Astrocyte (in vitro differentiated cells and primary cell): ENCODE measurements at regions not wholly inside any gene's neighbourhood (a gene's known extent, or its start where the extent isn't known, plus 50 kb on each side); places are given as distances from the start of the nearest gene placed in this dataset.
"Not testable (repeated sequence)": the region's sequence is repeated elsewhere in the genome, so short reads cannot be mapped to it uniquely, and the experiment has no call there.

Experiments
- EZH2 ChIP-seq: IDR thresholded peaks from 2 replicates; pipeline ENCODE4 v1.6.1; 2012; ENCODE audit warnings: mild to moderate bottlenecking, low read length, inconsistent platforms; ENCODE audit not compliant: insufficient read depth
- TF ChIP-seq, protein P1 (sequence below): IDR thresholded peaks from 2 replicates; pipeline ENCODE4 v1.5.1; 2011; ENCODE audit warnings: low read depth, mild to moderate bottlenecking, inconsistent platforms, low read length, moderate library complexity; ENCODE audit not compliant: insufficient read depth

DNA sequence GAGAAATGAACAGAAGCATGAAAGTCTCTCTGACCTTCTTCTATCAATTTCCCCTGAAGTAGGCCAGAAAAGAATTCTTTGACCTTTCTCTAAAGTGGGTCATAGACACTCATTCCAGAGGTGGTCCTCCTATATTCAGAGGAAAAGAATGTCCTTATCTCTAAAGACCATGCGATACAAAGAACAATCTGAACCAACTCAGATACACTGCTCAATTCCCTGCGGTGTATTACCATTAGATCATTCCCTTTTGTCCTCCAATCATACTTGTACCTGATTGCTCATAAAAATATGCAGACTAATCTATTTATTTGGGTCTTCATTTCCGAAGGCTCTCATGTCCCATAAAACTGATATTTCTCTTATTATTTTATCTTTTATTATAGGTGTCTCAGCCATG is 652.4 kb upstream of the CHD1 start:
- TF ChIP-seq, protein P1, sequence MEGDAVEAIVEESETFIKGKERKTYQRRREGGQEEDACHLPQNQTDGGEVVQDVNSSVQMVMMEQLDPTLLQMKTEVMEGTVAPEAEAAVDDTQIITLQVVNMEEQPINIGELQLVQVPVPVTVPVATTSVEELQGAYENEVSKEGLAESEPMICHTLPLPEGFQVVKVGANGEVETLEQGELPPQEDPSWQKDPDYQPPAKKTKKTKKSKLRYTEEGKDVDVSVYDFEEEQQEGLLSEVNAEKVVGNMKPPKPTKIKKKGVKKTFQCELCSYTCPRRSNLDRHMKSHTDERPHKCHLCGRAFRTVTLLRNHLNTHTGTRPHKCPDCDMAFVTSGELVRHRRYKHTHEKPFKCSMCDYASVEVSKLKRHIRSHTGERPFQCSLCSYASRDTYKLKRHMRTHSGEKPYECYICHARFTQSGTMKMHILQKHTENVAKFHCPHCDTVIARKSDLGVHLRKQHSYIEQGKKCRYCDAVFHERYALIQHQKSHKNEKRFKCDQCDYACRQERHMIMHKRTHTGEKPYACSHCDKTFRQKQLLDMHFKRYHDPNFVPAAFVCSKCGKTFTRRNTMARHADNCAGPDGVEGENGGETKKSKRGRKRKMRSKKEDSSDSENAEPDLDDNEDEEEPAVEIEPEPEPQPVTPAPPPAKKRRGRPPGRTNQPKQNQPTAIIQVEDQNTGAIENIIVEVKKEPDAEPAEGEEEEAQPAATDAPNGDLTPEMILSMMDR: not testable (repeated sequence)
- not testable (repeated sequence) for TF ChIP-seq EZH2
